NCI-H345 treated with DMSO at 0.1 percent for 48 hours (cell line): ENCODE measurements at regions not wholly inside any gene's neighbourhood (a gene's known extent, or its start where the extent isn't known, plus 50 kb on each side); places are given as distances from the start of the nearest gene placed in this dataset.

Experiments
- DNase-seq: peaks from one replicate; lab custom pipeline; 2025; ENCODE audit not compliant: unreplicated experiment; lab: John Stamatoyannopoulos, UW

GRCh38 chr4:128573781-128574508 lies 235.6 kb upstream of the JADE1 start:
- no peak for DNase-seq

DNA sequence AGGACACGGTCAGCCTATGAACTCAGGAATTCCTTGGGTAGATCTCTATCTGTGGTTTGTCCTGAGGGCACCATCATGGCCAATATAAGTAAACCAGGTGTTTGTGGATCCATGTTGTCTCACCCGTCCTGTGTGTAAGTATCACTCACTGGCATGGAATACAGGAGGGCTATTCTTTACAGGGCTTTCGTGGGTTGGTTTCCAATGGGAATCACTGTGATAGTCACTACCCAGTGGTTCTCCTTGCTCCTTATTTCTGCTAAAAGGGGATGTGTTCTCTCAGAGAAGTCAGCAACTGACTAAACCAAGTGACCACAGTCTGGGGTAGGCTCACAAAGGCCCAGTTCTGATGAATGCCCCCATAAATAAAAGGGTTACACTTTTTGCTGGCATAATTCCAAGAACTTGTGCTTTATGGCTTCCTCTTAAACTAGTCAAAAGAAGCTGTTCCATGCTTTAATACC lies 236.7 kb upstream of the JADE1 start:
- no peak for DNase-seq

- no peak for DNase-seq
These were observed 237.8 kb upstream of the JADE1 start for GRCh38 chr4:128571747-128572146.

DNA sequence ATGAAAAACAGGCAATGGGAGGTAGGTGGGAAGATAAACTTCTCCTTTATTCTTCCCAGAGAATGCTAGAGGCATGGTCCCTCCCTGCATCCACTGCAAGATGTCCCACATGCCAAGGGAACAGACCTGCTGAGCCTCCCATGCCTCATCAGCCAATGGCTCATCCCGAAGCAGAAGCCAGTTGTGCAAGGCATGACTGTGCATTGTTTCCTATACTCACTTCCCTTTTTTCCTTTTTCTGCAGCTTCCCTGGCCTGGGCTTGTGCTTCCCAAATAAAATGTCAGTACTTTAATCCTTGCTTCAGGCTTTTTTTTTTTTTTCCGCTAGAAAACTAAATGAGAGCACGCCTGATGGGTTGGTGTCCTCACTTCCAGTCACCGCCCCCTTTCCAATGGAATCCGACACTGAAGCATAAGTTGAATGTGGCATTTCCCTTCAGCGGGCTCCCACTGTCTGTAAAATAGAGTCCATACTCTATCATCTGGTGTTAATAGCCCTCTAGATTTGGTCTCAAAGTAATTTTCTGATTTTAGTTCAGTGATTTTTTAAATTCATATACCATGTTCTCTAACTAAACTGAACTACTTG lies 239.0 kb upstream of the JADE1 start:
- no peak for DNase-seq

- no peak for DNase-seq
These were observed 242.8 kb upstream of the JADE1 start for GRCh38 chr4:128566693-128567092.

DNA sequence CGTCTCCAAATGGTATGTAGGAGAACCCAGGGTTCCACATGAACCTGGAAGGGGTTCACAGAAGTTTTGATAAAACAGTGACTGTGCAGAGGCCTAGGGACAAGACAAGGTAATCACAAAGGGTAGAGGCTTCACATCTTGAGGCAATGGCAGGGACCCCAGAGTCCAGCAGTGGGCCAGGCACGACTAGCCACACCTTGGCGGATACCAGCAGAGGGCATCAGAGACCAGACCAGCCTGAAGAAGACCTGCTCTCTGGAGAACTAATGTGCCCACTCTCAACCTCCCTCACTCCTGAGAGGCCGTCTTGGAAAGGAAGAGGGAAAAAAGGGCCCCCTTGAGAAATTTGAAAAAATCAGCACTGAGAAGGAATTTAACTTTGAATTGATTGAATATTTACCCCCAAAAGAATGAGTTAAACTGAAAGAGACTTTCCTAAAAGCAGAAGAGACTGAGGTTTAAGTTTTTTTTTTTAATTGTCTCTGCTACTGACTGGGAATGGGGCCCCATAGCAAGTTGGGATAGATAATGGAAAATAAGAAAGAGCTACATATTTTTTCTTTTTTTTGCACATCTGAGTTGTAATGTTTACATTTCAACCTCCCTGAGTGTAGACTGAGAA lies 243.8 kb upstream of the JADE1 start:
- peak; percentile 5 for DNase-seq

DNA sequence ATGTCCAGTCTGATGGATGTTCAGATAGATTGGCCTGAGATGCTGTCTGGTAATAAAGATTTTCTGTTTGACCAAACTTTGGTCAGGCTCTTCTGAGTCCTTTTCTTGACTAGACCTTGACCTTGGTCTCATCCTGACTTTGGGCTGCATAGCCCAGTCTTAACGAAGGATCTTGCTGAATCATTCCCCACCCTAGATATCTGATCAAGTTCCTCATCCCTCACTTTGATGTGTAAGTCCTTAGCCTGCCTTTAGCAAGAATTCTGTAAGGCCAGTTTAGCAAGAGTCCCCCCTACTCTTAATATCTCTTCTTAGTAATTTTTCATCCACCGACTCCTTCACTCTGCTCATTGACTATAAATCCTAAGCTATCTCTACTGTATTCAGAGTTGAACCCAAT lies 244.4 kb upstream of the JADE1 start:
- no peak for DNase-seq

DNA sequence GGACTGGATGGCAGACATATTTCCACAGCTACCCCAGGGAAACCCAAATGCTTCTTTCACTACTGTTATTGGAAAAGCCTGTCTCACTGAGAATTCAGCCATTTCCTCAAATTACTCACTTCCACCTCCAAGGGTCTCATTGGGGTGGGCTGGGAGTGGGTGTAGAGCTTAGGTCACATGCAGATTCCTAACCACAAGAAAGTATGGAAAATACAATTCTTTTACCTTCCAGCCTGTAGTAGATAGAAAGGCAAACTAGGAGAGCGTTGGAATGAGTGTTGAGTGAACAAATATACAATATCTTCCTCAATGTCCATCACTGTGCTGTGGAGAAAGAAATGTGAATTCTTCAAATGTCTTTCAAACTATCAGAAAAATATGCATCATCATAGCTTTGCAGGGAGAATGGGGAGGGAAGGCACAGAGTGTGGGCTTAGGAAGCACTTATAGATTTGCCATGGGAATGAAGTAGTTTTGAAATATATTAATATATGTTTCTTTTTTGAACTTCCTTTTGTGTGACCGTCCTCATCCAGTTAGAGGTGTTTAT lies 245.3 kb upstream of the JADE1 start:
- no peak for DNase-seq

DNA sequence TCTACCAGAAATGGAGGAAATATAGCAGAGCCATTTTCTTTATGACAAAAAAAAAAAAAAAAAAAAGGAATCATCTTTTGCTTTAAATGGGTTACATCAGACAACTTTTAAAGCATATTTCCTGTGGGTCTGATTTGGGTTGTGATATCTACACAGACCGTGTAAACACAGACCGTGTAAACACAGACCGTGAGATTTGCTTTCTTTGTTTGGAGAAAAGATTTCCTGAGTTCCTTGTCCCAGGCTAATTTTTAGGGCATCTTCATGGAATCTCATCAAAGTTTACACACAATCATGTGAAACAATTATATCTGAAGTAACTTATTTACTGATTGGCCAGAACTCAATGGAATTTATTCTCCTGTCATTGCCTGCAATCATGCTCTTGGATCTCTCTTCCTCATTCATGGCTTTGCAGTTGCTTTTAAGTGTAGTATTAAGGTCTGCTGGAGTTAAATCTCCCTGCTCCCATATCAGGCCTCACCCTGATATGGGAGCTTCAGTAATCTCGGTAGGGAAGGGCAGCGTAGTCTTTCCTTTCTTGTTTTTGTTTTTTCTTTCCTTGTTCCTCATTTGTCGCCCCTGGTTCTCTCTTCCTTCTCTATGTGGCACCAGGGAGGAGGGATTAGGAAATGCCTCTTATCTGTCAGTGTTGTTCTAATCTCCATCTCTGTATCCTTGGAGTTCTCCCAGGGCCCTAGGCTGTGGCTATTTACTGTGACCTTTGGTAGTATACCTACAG lies 248.6 kb upstream of the JADE1 start:
- no peak for DNase-seq

- DNase-seq: no peak
These were observed 250.4 kb upstream of the JADE1 start for GRCh38 chr4:128558896-128559679.

DNA sequence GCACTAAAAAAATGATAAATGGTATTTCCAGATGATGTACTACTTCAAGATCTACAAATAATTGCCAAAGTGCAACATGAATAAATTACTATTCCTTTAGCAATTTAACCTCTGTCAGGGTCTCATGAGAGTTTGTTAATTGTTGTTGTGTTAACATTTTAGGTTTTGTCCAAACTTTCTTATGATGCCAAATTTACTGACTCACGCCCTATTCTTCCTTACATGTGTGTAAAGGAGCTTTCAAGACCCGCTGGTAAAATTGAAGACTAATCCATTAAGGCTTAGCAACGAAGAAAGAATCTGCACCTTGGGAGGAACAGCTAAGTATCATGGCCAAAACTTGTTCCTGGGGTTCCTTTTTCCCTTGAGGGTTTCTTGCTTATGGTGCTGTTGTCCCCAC lies 252.7 kb upstream of the JADE1 start:
- no peak for DNase-seq

DNA sequence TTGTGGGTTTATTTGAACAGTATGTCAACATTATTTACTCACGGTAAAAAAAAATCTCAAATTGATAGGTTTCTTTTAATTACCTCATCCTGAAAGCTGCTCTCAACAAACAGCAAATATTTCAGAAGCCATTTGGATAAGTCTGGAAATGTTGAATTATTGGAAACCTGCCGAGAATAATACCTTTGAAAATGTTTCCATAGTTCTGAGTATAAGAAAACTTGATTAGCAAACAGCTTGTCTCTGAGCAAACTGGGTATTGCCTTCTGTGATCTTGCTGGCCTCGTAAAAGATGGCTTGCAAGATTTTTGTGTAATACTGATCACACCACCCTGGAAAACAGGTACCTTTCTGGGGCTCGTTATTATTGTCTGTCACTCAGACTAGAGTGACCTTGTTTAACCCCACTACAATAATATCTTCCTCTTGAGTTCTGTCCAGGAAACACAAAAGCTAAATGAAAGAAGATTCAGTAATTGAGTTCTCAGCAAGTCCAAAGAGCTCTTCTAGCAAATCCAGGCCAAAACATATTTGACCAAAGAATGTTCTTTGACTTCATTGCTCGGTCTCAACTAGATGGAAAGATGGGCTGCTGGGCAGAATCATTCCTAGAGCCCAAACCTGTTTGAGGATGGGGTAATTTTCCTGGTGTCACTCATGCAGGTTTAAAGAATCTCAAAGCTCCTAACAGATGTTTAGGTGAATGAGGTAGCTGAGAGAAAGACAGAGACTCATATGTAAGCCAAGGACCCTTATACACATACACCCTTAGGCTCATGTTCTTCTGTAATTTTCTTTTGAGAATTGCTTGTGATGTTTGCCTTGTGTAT lies 255.6 kb upstream of the JADE1 start:
- peak; percentile 17 for DNase-seq

GRCh38 chr4:128552586-128552907 lies 257.0 kb upstream of the JADE1 start:
- no peak for DNase-seq

- DNase-seq: no peak
These were observed 258.2 kb upstream of the JADE1 start for GRCh38 chr4:128551280-128551679.

DNA sequence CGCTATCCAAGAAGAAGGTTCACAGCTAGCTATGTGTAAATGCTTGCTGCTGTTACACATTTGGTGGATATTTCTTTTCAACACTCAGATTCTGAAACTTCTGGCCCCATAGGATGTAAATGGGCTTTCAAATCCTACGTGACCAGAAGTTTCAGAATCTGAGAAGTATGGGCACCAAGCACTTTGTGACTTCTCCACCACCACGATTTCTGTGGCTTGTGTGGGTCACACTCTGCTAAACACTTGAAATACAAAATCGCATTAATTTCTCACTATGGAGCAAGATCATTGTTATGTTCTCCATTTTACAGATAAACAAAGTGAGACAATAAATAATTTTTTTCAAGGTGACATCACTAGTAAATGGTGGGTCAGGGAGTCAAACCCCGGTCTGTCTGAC lies 259.4 kb upstream of the JADE1 start:
- DNase-seq: no peak

DNA sequence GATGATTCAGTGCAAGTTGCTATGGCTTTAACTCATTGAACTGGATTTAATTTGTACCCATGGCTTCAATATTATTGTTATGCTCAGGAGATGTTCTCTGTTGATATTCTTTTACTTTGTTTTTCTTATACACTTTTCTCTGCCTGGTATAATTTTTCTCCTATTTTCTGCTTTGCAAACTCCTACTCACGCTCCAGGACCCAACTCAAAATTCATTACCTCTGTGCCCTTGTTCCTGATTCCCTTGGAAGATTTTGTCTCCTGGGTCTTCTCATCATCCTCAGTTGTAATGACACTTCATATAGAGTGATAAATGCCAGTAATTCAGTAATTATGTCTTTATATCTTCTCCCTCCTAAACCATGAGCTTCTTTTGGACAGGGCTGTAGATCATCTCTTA lies 259.9 kb upstream of the JADE1 start:
- DNase-seq: no peak

DNA sequence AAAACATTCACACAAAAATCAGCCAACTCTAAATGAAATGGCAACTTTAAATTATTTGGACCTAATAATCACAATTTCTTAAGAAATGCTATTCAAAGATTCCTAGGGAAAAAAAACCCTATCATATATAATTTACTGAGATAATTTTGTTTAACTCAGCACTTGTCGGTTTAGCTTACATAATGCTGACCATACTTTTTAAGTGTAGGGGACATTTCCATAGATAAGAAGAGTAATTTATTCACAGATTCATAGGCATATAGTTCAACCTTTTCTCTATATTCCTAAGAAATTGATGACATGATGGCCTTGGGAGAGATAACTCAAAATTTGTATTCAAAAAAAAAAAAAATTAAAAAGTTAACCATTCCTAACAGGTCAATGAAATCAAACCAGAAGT lies 260.8 kb upstream of the PGRMC2 start:
- no peak for DNase-seq

GRCh38 chr4:128544272-128544671 lies 256.7 kb upstream of the PGRMC2 start:
- no peak for DNase-seq

DNA sequence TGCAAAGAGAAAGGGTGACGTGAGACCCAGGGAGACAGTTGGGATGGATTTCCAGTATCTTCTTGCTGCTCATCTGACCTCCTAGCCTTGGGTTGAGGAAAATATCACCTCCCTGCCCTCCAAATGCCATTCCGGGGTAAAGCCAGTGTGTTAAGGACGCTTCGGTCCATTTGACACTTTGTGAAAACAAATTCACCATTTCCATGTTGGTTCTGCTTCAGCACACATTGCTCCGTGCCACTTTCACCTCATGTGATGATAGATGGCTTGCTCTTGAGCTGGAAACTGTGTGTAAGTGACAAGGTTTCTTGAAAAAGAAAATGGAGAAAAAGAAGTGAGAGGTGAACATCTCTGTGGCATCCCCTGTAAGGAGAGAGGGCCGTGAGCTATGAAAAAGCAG lies 256.1 kb upstream of the PGRMC2 start:
- no peak for DNase-seq

- no peak for DNase-seq
These were observed 254.4 kb upstream of the PGRMC2 start for GRCh38 chr4:128542047-128542446.
